Mammary epithelial cell (primary cell): ENCODE measurements at regions not wholly inside any gene's neighbourhood (a gene's known extent, or its start where the extent isn't known, plus 50 kb on each side); places are given as distances from the start of the nearest gene placed in this dataset.
"Not testable (repeated sequence)": the region's sequence is repeated elsewhere in the genome, so short reads cannot be mapped to it uniquely, and the experiment has no call there.

Experiments
- EZH2 ChIP-seq: IDR thresholded peaks from 2 replicates; pipeline ENCODE4 v1.6.1; 2012; ENCODE audit warnings: low read length, inconsistent platforms, borderline replicate concordance
- TF ChIP-seq, protein P1 (sequence below), 2 donors: IDR thresholded peaks in 1 of 2; conservative IDR thresholded peaks in 1 of 2; 2 replicates each; pipeline ENCODE4 v1.5.1; 2011 to 2012; ENCODE audit warnings: inconsistent platforms in 2 of 2, low read length in 2 of 2, mild to moderate bottlenecking in 2 of 2, control low read depth in 1 of 2, low read depth in 1 of 2; ENCODE audit not compliant: insufficient read depth in 1 of 2; ENCODE audit errors: extremely low read depth in 1 of 2

DNA sequence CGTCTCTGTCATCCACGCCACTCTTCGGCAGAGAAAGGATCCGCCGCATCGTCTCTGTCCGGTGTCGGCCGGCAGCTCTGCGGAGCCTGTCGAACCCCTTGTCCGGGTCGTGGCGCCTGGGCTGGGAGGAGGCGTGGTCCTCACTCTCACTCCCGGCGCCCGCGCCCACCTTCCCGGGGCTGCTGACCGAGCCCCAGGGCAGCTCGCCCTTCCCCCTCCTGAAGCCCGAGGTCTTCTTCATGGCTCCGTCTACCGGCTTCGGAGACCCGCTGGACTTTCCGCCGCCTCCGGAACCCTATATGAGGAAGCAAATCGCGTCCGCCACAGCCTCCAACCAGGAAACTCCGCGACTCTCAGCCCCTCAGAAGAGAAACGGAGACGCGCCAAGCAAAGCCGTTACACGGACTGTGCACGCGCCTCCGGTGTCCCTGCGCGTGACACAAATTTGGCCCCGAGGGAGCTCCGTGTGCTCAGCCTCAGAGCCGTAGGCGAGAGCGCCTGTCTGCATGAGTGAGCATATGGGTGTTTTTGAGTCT lies 163.0 kb upstream of the TUBA3C start:
- TF ChIP-seq, protein P1, sequence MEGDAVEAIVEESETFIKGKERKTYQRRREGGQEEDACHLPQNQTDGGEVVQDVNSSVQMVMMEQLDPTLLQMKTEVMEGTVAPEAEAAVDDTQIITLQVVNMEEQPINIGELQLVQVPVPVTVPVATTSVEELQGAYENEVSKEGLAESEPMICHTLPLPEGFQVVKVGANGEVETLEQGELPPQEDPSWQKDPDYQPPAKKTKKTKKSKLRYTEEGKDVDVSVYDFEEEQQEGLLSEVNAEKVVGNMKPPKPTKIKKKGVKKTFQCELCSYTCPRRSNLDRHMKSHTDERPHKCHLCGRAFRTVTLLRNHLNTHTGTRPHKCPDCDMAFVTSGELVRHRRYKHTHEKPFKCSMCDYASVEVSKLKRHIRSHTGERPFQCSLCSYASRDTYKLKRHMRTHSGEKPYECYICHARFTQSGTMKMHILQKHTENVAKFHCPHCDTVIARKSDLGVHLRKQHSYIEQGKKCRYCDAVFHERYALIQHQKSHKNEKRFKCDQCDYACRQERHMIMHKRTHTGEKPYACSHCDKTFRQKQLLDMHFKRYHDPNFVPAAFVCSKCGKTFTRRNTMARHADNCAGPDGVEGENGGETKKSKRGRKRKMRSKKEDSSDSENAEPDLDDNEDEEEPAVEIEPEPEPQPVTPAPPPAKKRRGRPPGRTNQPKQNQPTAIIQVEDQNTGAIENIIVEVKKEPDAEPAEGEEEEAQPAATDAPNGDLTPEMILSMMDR (conservative IDR thresholded peaks at IDR 0.05 in 1 of 2, IDR thresholded peaks at IDR 0.05 in 1 of 2; ENCODE audit: extremely low read depth in 1 of 2, insufficient read depth in 1 of 2, low read depth in 1 of 2, low read length in 2 of 2), result not testable (repeated sequence)
- not testable (repeated sequence) for TF ChIP-seq EZH2
